Rectal smooth muscle tissue (tissue), 1 donor: ENCODE measurements at regions not wholly inside any gene's neighbourhood (a gene's known extent, or its start where the extent isn't known, plus 50 kb on each side); places are given as distances from the start of the nearest gene placed in this dataset.

ENCODE experiments used
- H3K27ac ChIP-seq: one replicate; pipeline ENCODE4 v1.7.0; 2013; ENCODE audit warnings: low read depth, low read length, inconsistent platforms
- H3K27me3 ChIP-seq: one replicate; pipeline ENCODE4 v1.7.0; 2013; ENCODE audit warnings: low read length; ENCODE audit not compliant: control insufficient read depth, insufficient read depth
- H3K36me3 ChIP-seq: one replicate; pipeline ENCODE4 v1.7.0; 2013; ENCODE audit warnings: low read length; ENCODE audit not compliant: control insufficient read depth, insufficient read depth
- H3K4me1 ChIP-seq: one replicate; pipeline ENCODE4 v1.7.0; 2013; ENCODE audit warnings: low read length; ENCODE audit not compliant: control insufficient read depth, insufficient read depth
- H3K4me3 ChIP-seq: one replicate; pipeline ENCODE4 v1.7.0; 2013; ENCODE audit warnings: low read length
- H3K9ac ChIP-seq: one replicate; pipeline ENCODE4 v1.7.0; 2013; ENCODE audit warnings: low read length

DNA sequence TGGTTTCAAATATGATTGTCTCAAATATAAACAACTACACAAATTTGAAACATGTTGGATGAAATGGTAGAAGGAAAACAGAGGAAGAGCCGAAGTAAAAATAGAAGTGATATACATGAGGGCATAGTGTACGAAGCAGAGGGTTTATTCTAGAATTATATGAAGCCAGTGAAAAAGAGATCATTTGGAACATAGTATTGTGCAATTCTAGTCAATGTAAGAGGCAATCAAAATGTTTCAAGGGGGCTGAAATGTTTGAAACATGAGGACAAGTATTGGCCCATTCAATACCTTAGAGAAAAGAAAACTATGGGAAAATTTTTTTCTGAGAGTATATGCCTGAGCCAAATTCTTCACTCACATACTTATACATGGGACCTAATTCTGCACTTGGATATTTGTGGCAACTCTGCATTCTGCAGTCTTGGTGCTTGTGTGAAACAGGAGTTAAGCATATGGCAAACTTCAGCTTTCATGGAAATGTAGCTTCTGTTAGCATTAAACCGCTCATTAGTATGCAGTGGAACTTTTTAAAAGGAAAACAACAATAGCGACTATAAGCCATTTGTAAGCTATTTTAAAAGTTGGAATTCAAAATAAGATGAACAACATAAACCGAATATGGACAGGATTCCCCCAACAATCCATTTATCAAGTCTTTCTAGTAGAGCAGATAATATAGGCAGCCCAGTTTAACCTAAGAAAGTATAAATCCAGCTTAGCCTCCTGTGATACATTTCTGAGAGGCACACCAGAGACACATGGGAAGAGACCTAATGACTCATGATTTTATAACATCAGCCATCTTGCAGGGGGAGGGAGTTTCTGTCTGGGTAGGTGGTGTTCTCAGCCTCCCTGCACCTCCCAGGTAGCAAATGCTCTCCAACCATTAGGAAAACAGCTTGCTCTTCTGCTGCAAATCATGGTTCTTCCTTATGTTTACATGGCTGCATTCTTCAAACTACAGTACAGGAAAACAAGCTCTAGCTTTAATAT lies 197.8 kb downstream of the PAX3 start:
- Histone ChIP-seq H3K9ac (no peak overlapping the region), H3K36me3 (no peaks in the 10 kb centered on the region), H3K27ac (no peak overlapping the region), H3K27me3 (no peaks in the 10 kb centered on the region), H3K4me3 (no peak overlapping the region), H3K4me1 (no peaks in the 10 kb centered on the region)

DNA sequence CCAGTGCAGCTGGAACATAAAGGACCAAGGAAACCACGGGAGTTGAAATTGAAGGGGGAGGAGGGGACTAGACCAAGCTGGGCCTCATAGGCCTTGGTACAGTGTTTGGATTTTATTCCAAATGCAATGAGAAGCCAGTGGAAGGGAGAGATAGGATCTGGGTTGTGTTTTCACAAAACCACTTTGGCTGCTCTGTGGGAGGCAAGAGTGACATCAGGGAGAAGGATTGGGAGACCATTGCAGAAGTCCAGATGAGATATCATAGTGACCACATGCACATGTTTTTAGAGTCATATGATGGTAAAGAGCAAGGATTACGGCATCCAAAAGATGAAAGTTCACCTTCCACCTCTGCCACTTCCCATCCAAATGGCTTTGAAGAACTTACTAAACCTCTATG lies 210.2 kb downstream of the PAX3 start:
- Histone ChIP-seq H3K27ac (no peak overlapping the region), H3K9ac (no peak overlapping the region), H3K27me3 (no peaks in the 10 kb centered on the region), H3K36me3 (no peaks in the 10 kb centered on the region), H3K4me1 (no peaks in the 10 kb centered on the region), H3K4me3 (no peak overlapping the region)

GRCh38 chr2:222087998-222088397 lies 210.8 kb downstream of the PAX3 start:
- Histone ChIP-seq H3K36me3 (no peaks in the 10 kb centered on the region), H3K27ac (no peak overlapping the region), H3K4me1 (no peaks in the 10 kb centered on the region), H3K9ac (no peak overlapping the region), H3K4me3 (no peak overlapping the region), H3K27me3 (no peaks in the 10 kb centered on the region)

DNA sequence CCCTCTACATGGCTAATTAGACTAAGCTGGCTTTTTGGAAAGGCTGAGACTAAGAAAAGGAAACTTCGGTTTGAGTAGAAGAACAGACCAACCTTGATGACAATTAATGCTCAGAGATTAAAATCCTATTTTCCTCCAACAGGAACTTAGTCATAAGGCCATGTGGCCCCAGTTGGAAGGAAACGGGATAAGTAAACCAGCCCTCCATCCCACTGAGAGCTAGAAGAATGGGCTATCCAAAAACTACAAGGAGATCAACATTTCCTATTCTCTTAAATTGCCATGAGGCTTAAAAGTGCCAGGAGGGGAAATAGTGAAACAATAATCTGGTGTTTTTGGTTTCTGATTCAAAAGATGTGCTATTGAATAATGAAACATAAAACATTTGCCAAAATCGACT lies 216.6 kb downstream of the PAX3 start:
- Histone ChIP-seq H3K4me3 (no peak overlapping the region), H3K27me3 (no peaks in the 10 kb centered on the region), H3K27ac (no peak overlapping the region), H3K36me3 (no peaks in the 10 kb centered on the region), H3K9ac (no peak overlapping the region), H3K4me1 (no peaks in the 10 kb centered on the region)

DNA sequence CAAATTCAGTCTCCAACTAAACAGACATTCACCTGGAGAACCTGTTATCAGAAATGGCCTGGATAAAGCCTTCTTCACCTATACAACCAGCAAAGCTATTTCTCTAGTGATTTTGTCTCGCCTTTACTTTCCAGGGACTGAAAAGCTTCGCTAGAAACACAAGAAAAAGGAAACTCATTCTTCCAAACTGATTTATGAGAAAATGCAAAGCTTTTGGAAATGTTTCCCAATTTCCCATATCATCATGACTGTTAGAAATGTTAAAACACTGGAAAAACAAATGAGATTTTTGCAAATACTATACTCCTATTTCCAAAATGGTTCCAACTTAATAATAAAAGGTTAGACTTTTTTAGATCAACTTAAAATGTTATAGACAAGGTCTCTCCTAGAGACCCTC lies 218.7 kb downstream of the PAX3 start:
- Histone ChIP-seq H3K4me1 (no peaks in the 10 kb centered on the region), H3K36me3 (no peaks in the 10 kb centered on the region), H3K4me3 (no peak overlapping the region), H3K27ac (no peak overlapping the region), H3K27me3 (no peaks in the 10 kb centered on the region), H3K9ac (no peak overlapping the region)

GRCh38 chr2:222076973-222077690 lies 221.7 kb downstream of the PAX3 start:
- no peaks in the 10 kb centered on the region for H3K36me3 ChIP-seq
- H3K27me3 ChIP-seq = peaks cover 4% of the 10 kb centered on the region
- no peak overlapping the region for H3K27ac ChIP-seq

GRCh38 chr2:222074674-222075073 lies 224.1 kb downstream of the PAX3 start:
- H3K9ac ChIP-seq = no peak overlapping the region
- no peak overlapping the region for H3K4me3 ChIP-seq
- no peaks in the 10 kb centered on the region for H3K36me3 ChIP-seq
- H3K4me1 ChIP-seq = no peaks in the 10 kb centered on the region
- peaks cover 4% of the 10 kb centered on the region for H3K27me3 ChIP-seq
- H3K27ac ChIP-seq = no peak overlapping the region

More at GRCh38 chr2:222076973-222077690, 221.7 kb downstream of the PAX3 start:
- no peak overlapping the region for H3K9ac ChIP-seq
- H3K4me1 ChIP-seq = no peaks in the 10 kb centered on the region
- no peak overlapping the region for H3K4me3 ChIP-seq

DNA sequence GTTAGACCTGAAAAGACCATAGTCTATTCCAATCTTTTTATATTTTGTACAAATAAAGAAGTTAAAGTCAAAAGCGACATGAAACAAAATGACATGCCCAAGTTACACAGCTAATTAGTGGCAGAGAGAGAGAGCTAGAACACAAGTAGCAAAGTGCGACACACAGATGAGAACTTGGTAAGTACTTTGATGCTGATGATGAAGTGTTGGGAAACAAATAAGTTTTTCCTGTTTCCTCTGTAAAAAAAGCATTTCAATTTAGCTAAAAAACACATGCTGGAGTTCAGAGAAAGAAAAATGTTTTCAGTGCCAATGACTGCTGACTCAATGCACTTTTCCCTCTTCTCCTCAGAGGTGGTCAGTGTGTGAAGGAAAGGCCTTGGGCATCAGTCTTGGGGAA lies 226.9 kb downstream of the PAX3 start:
- H3K4me3 ChIP-seq = no peak overlapping the region
- no peaks in the 10 kb centered on the region for H3K36me3 ChIP-seq
- no peak overlapping the region for H3K27ac ChIP-seq
- H3K4me1 ChIP-seq = no peaks in the 10 kb centered on the region
- H3K9ac ChIP-seq = no peak overlapping the region
- H3K27me3 ChIP-seq = peaks cover 4% of the 10 kb centered on the region

DNA sequence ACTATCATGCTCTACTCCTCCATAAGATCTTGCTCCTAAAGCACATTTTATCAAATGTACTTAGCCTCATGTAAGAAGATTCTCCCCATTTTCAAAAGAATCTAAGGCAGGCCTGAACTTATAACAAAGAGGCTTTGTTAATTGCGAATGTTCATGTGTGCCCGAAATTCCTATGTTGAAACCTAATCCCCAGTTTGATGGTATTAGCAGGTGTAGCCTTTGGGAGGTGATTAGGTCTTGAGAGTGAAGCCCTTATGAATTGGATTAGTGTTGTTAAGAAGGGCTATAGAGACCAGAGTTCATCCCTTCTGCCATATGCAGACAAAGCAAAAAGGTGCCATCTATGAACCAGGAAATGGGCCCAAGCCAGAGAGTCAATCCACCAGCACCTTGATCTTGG lies 234.5 kb downstream of the PAX3 start:
- no peak overlapping the region for H3K27ac ChIP-seq
- H3K9ac ChIP-seq = no peak overlapping the region
- H3K4me1 ChIP-seq = no peaks in the 10 kb centered on the region
- H3K4me3 ChIP-seq = no peak overlapping the region
- no peaks in the 10 kb centered on the region for H3K36me3 ChIP-seq
- no peaks in the 10 kb centered on the region for H3K27me3 ChIP-seq

- Histone ChIP-seq H3K4me1 (no peaks in the 10 kb centered on the region), H3K9ac (no peak overlapping the region), H3K4me3 (no peak overlapping the region), H3K27ac (no peak overlapping the region), H3K36me3 (no peaks in the 10 kb centered on the region), H3K27me3 (no peaks in the 10 kb centered on the region)
Observed at GRCh38 chr2:222058819-222059445, 239.9 kb downstream of the PAX3 start.

GRCh38 chr2:222057347-222058073 lies 241.3 kb downstream of the PAX3 start:
- Histone ChIP-seq H3K9ac (no peak overlapping the region), H3K27me3 (no peaks in the 10 kb centered on the region), H3K4me1 (no peaks in the 10 kb centered on the region), H3K27ac (no peak overlapping the region), H3K4me3 (no peak overlapping the region), H3K36me3 (no peaks in the 10 kb centered on the region)

DNA sequence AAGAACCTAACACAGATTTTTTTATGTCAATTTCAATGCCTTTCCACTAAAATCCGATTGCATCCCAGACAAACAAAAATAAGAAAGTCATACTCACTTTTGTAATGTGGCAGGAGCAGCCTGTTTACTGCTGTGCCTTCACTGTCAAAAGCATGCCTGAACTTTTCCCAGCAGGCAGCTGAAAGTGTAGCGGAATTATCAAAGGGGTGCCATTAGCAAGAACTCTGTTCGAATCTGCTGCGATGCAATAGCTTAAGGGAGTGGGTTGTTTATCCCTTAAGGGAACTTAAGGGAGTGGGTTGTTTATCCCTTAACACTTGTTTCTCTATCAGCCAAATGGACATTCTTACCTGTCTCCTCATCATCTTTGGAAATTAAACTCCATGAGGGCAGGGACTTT lies 243.5 kb downstream of the PAX3 start:
- H3K4me1 ChIP-seq = no peaks in the 10 kb centered on the region
- no peak overlapping the region for H3K27ac ChIP-seq
- no peak overlapping the region for H3K4me3 ChIP-seq
- H3K36me3 ChIP-seq = no peaks in the 10 kb centered on the region
- H3K27me3 ChIP-seq = no peaks in the 10 kb centered on the region
- no peak overlapping the region for H3K9ac ChIP-seq
